Peyer's patch (tissue), 4 donors: ENCODE measurements at regions not wholly inside any gene's neighbourhood (a gene's known extent, or its start where the extent isn't known, plus 50 kb on each side); places are given as distances from the start of the nearest gene placed in this dataset.
A peak's percentile ranks its signal among the peaks of the same experiment; 100 is the strongest.

ENCODE experiments used
- DNase-seq, 3 donors: peaks; one replicate each; pipeline ENCODE4 v3.0.0-alpha.2; 2017 to 2019
- H3K27ac ChIP-seq, 4 donors: fragments of 200-600 bp; sonication (generic); one replicate each; pipeline ENCODE4 v1.5.1; 2016 to 2019
- H3K27me3 ChIP-seq, 2 donors: fragments of 200-600 bp; sonication (generic); one replicate each; pipeline ENCODE4 v1.5.1; 2019
- H3K36me3 ChIP-seq, 3 donors: fragments of 200-600 bp; sonication (generic); one replicate each; pipeline ENCODE4 v1.5.1; 2016 to 2019
- H3K4me1 ChIP-seq, 4 donors: fragments of 200-600 bp; sonication (generic); one replicate each; pipeline ENCODE4 v1.5.1; 2016 to 2019
- H3K4me3 ChIP-seq, 4 donors: fragments of 200-600 bp; sonication (generic); 1 replicate in 3 of 4; 2 replicates in 1 of 4; pipeline ENCODE4 v1.5.1; 2016 to 2019; ENCODE audit warnings: mild to moderate bottlenecking in 1 of 4
- H3K9me3 ChIP-seq, 4 donors: fragments of 200-600 bp; sonication (generic); one replicate each; pipeline ENCODE4 v1.5.1; 2016 to 2019; ENCODE audit warnings: mild to moderate bottlenecking in 1 of 4
- CTCF ChIP-seq, 6 experiments: fragments of 450-650 bp in 4 of 6; fragments of 200-600 bp in 2 of 6; sonication (generic) in 1 of 6; IDR thresholded peaks; one replicate each; pipeline ENCODE4 v1.5.1; 2017 to 2019; ENCODE audit warnings: antibody characterized with exemption in 6 of 6, mild to moderate bottlenecking in 3 of 6, moderate library complexity in 1 of 6
- POLR2A ChIP-seq, 2 donors: fragments of 450-650 bp; IDR thresholded peaks; one replicate each; pipeline ENCODE4 v1.5.1; 2017; ENCODE audit warnings: antibody characterized with exemption in 2 of 2, mild to moderate bottlenecking in 2 of 2, moderate library complexity in 2 of 2

GRCh38 chr22:48908547-48908946, 919.1 kb downstream of the BRD1 start:
- no peak overlapping the region for H3K4me3 ChIP-seq
- TF ChIP-seq CTCF (IDR thresholded peaks at IDR 0.05), result no peak
- no peak for TF ChIP-seq POLR2A (IDR thresholded peaks at IDR 0.05)
- H3K9me3 ChIP-seq, result no peaks in the 10 kb centered on the region
- H3K27me3 ChIP-seq, result no peaks in the 10 kb centered on the region
- no peak overlapping the region for H3K27ac ChIP-seq
- no peak for DNase-seq
- H3K4me1 ChIP-seq, result no peaks in the 10 kb centered on the region
- H3K36me3 ChIP-seq, result no peaks in the 10 kb centered on the region

- Histone ChIP-seq H3K27ac (no peak overlapping the region), H3K27me3 (no peaks in the 10 kb centered on the region), H3K9me3 (no peaks in the 10 kb centered on the region), H3K36me3 (no peaks in the 10 kb centered on the region), H3K4me3 (no peak overlapping the region), H3K4me1 (no peaks in the 10 kb centered on the region)
- no peak for DNase-seq
- no peak for TF ChIP-seq POLR2A (IDR thresholded peaks at IDR 0.05)
- TF ChIP-seq CTCF (IDR thresholded peaks at IDR 0.05), result no peak
Observed at GRCh38 chr22:48907591-48907990, 920.1 kb downstream of the BRD1 start.

GRCh38 chr22:48906216-48906835, 921.3 kb downstream of the BRD1 start:
- no peaks in the 10 kb centered on the region for H3K36me3 ChIP-seq
- TF ChIP-seq POLR2A (IDR thresholded peaks at IDR 0.05) (no peak), CTCF (IDR thresholded peaks at IDR 0.05) (no peak)
- no peaks in the 10 kb centered on the region for H3K9me3 ChIP-seq
- H3K4me1 ChIP-seq, result no peaks in the 10 kb centered on the region
- H3K4me3 ChIP-seq, result no peak overlapping the region
- no peak overlapping the region for H3K27ac ChIP-seq
- no peak for DNase-seq
- no peaks in the 10 kb centered on the region for H3K27me3 ChIP-seq

- Histone ChIP-seq H3K4me1 (no peaks in the 10 kb centered on the region), H3K4me3 (no peak overlapping the region), H3K36me3 (no peaks in the 10 kb centered on the region), H3K27ac (no peak overlapping the region), H3K9me3 (no peaks in the 10 kb centered on the region), H3K27me3 (no peaks in the 10 kb centered on the region)
- TF ChIP-seq POLR2A (IDR thresholded peaks at IDR 0.05) (no peak), CTCF (IDR thresholded peaks at IDR 0.05) (no peak)
- DNase-seq, result peak in 1 of 3 donors; percentile 35
Observed at GRCh38 chr22:48905206-48905975, 922.3 kb downstream of the BRD1 start.

- no peak for TF ChIP-seq CTCF (IDR thresholded peaks at IDR 0.05)
- no peak for TF ChIP-seq POLR2A (IDR thresholded peaks at IDR 0.05)
- Histone ChIP-seq H3K27me3 (no peaks in the 10 kb centered on the region), H3K27ac (no peak overlapping the region), H3K36me3 (no peaks in the 10 kb centered on the region), H3K4me1 (no peaks in the 10 kb centered on the region), H3K4me3 (no peak overlapping the region), H3K9me3 (no peaks in the 10 kb centered on the region)
- DNase-seq, result no peak
Observed at GRCh38 chr22:48902983-48903650, 924.6 kb downstream of the BRD1 start.
